Nephron (organoid): ENCODE measurements at regions not wholly inside any gene's neighbourhood (a gene's known extent, or its start where the extent isn't known, plus 50 kb on each side); places are given as distances from the start of the nearest gene placed in this dataset.

ENCODE experiments used
- H3K27ac Mint-ChIP-seq, 3 experiments: 2 replicates each; pipeline ENCODE4 v1.8.0; 2020; ENCODE audit warnings: mixed read lengths in 3 of 3, mild to moderate bottlenecking in 2 of 3, moderate library complexity in 1 of 3
- H3K27me3 Mint-ChIP-seq: 2 replicates; pipeline ENCODE4 v1.8.0; 2021; ENCODE audit warnings: low read depth, mild to moderate bottlenecking, moderate library complexity, mixed read lengths
- H3K36me3 Mint-ChIP-seq: 2 replicates; pipeline ENCODE4 v1.8.0; 2020; ENCODE audit warnings: low read depth, mixed read lengths
- H3K4me1 Mint-ChIP-seq: 2 replicates; pipeline ENCODE4 v1.8.0; 2020; ENCODE audit warnings: mixed read lengths
- H3K4me3 Mint-ChIP-seq, 3 experiments: 2 replicates each; pipeline ENCODE4 v1.8.0; 2020; ENCODE audit warnings: mild to moderate bottlenecking in 3 of 3, mixed read lengths in 3 of 3, moderate library complexity in 2 of 3
- H3K9me3 Mint-ChIP-seq: 2 replicates; pipeline ENCODE4 v1.8.0; 2020; ENCODE audit warnings: mixed read lengths
- TF ChIP-seq, protein P1 (sequence below), 3 experiments: fragments of 200-600 bp; sonication (generic); IDR thresholded peaks; one replicate each; pipeline ENCODE4 v1.5.0; 2021; ENCODE audit warnings: antibody characterized with exemption in 3 of 3; ENCODE audit not compliant: unreplicated experiment in 3 of 3

- no peak overlapping the region for H3K4me3 Mint-ChIP-seq
- no peak overlapping the region for H3K27ac Mint-ChIP-seq
- peaks cover 3% of the 10 kb centered on the region for H3K27me3 Mint-ChIP-seq
- H3K9me3 Mint-ChIP-seq: no peaks in the 10 kb centered on the region
- peaks cover 20% of the 10 kb centered on the region for H3K4me1 Mint-ChIP-seq
- no peaks in the 10 kb centered on the region for H3K36me3 Mint-ChIP-seq
- TF ChIP-seq, protein P1, sequence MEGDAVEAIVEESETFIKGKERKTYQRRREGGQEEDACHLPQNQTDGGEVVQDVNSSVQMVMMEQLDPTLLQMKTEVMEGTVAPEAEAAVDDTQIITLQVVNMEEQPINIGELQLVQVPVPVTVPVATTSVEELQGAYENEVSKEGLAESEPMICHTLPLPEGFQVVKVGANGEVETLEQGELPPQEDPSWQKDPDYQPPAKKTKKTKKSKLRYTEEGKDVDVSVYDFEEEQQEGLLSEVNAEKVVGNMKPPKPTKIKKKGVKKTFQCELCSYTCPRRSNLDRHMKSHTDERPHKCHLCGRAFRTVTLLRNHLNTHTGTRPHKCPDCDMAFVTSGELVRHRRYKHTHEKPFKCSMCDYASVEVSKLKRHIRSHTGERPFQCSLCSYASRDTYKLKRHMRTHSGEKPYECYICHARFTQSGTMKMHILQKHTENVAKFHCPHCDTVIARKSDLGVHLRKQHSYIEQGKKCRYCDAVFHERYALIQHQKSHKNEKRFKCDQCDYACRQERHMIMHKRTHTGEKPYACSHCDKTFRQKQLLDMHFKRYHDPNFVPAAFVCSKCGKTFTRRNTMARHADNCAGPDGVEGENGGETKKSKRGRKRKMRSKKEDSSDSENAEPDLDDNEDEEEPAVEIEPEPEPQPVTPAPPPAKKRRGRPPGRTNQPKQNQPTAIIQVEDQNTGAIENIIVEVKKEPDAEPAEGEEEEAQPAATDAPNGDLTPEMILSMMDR (IDR thresholded peaks at IDR 0.05; ENCODE audit: unreplicated experiment in 3 of 3): no peak
Observed at GRCh38 chr3:78519281-78519680, 1248.5 kb downstream of the ROBO1 start.

DNA sequence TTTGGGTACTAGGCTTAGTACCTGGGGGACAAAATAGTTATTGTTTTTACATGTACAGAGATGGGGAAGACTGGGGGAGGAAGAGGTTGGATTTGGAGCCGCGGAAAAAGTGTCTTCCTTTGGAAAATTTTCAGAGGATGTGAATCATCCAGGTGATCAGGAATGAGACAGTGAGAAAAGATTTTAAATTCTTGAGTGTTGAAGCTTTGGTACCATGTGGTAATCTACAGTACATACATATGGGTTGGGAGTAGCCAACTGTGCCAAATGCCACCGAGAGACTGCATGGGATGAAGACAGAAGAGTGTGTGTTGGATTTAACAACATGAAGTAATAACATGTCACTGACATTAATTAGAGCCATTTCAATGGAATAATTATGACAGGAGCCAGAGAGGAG, 1238.2 kb downstream of the ROBO1 start:
- Mint-ChIP-seq H3K36me3 (no peaks in the 10 kb centered on the region), H3K27ac (no peak overlapping the region), H3K4me3 (no peak overlapping the region), H3K27me3 (no peaks in the 10 kb centered on the region), H3K9me3 (peaks cover 2% of the 10 kb centered on the region), H3K4me1 (no peaks in the 10 kb centered on the region)
- TF ChIP-seq, protein P1 (IDR thresholded peaks at IDR 0.05; ENCODE audit: unreplicated experiment in 3 of 3): no peak

DNA sequence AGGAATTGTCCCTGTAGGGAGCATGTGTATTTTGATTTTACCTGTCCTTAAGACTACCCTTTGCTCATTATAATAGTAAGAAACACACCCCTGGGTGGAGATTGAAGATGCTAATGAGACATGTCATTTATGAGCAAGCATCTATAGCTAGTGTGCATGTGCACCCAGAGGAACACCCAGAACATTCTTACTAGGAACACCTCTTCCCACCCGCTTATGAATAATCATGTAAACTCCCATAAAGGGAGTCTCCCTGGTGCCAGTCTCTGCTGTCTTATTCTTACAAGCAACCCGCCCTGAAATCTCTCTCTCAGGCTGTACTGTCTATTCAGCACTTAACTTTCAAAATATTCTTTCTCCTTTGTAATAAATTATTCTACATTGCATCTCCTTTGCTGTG, 1227.3 kb downstream of the ROBO1 start:
- TF ChIP-seq, protein P1 (IDR thresholded peaks at IDR 0.05; ENCODE audit: unreplicated experiment in 3 of 3): no peak
- H3K9me3 Mint-ChIP-seq: peaks cover 10% of the 10 kb centered on the region
- peak overlapping the region in 1 of 3 experiments; percentile 4 for H3K27ac Mint-ChIP-seq
- peaks cover 4% of the 10 kb centered on the region for H3K27me3 Mint-ChIP-seq
- H3K4me1 Mint-ChIP-seq: no peaks in the 10 kb centered on the region
- no peak overlapping the region for H3K4me3 Mint-ChIP-seq
- H3K36me3 Mint-ChIP-seq: no peaks in the 10 kb centered on the region

DNA sequence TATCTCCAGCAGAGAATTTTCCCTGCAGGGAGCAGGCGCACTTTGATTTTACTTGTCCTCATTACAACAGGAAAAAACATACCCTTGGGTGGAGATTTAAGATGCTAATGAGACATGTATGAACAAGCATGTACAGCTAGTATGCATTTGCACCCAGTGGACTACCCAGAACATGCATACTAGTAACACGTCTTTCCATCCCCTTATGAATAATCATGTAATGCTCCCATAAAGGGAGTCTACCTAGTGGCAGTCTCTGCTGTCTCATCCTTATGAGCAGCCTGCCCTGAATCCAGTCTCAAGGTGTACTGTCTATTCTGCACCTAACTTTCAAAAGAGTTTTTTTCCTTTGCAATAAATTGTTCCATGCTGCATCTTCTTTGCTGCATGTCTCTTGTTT, 1222.0 kb downstream of the ROBO1 start:
- TF ChIP-seq, protein P1 (IDR thresholded peaks at IDR 0.05; ENCODE audit: unreplicated experiment in 3 of 3): no peak
- H3K27ac Mint-ChIP-seq: no peak overlapping the region
- no peaks in the 10 kb centered on the region for H3K4me1 Mint-ChIP-seq
- no peak overlapping the region for H3K4me3 Mint-ChIP-seq
- H3K9me3 Mint-ChIP-seq: peaks cover 6% of the 10 kb centered on the region
- H3K36me3 Mint-ChIP-seq: peaks cover 4% of the 10 kb centered on the region
- peaks cover 4% of the 10 kb centered on the region for H3K27me3 Mint-ChIP-seq
